SK-N-MC (cell line): ENCODE measurements at regions not wholly inside any gene's neighbourhood (a gene's known extent, or its start where the extent isn't known, plus 50 kb on each side); places are given as distances from the start of the nearest gene placed in this dataset.

Experiments used
- DNase-seq: peaks from one replicate; pipeline ENCODE4 v3.0.0-alpha.2; 2011; ENCODE audit warnings: low read depth, low spot score
- H3K27ac ChIP-seq: fragments of 200-600 bp; sonication (generic); 2 replicates; pipeline ENCODE4 v1.5.1; 2016; ENCODE audit warnings: mixed run types
- H3K36me3 ChIP-seq: fragments of 200-600 bp; sonication (generic); 2 replicates; pipeline ENCODE4 v1.6.1; 2017; ENCODE audit warnings: antibody characterized with exemption, low read length, mixed read lengths; ENCODE audit not compliant: insufficient read depth
- H3K4me3 ChIP-seq: fragments of 200-600 bp; sonication (generic); 2 replicates; pipeline ENCODE4 v1.5.1; 2016
- H3K9ac ChIP-seq: fragments of 200-600 bp; sonication (generic); 2 replicates; pipeline ENCODE4 v1.8.0; 2017; ENCODE audit warnings: mixed run types, mixed read lengths; ENCODE audit not compliant: insufficient read length
- H3K9me3 ChIP-seq: fragments of 200-600 bp; sonication (generic); 2 replicates; pipeline ENCODE4 v1.6.1; 2017; ENCODE audit warnings: low read depth, mild to moderate bottlenecking, antibody characterized with exemption, low read length, moderate library complexity, mixed read lengths
- EZH2 ChIP-seq: fragments of 200-600 bp; sonication (generic); IDR thresholded peaks from one replicate; pipeline ENCODE4 v1.6.1; 2017; ENCODE audit warnings: antibody characterized with exemption
- FOXP2 ChIP-seq: optimal IDR thresholded peaks from 2 replicates; pipeline ENCODE3; 2011; ENCODE audit warnings: mild to moderate bottlenecking, moderate library complexity; ENCODE audit not compliant: insufficient read depth; ENCODE audit errors: extremely low read length, control extremely low read depth
- POLR2AphosphoS5 ChIP-seq: IDR thresholded peaks from 2 replicates; pipeline ENCODE4 v1.6.1; 2012; ENCODE audit warnings: mild to moderate bottlenecking, low read depth, low read length, borderline replicate concordance

DNA sequence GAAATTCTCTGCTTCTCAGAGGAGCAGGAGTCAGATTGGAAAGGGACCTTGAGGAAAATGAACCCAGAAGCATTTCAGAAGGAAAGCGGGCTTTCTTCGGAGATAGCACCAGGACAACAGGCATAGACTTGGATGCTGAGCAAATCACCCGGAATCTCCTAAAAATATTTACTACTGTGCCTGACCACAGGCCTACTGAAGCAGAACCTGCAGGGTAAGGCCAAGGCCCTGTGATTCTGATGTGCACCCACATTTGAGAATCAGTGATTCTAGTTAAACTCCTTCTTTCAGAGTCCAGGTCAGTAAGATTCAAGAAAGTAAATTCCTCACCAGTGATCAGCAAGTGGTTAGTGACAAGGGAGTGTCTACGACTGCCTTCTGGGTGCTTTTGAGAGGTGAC is 307.3 kb upstream of the DUSP10 start:
- Histone ChIP-seq H3K4me3 (no peak overlapping the region), H3K9ac (no peak overlapping the region), H3K27ac (no peak overlapping the region), H3K9me3 (no peaks in the 10 kb centered on the region), H3K36me3 (no peaks in the 10 kb centered on the region)
- TF ChIP-seq POLR2AphosphoS5 (no peak), FOXP2 (no peak)
- no peak for DNase-seq

GRCh38 chr1:222048094-222048595 is 306.3 kb upstream of the DUSP10 start:
- no peak overlapping the region for H3K4me3 ChIP-seq
- TF ChIP-seq EZH2 = no peak
- no peak for TF ChIP-seq FOXP2
- no peak for TF ChIP-seq POLR2AphosphoS5
- H3K36me3 ChIP-seq = no peaks in the 10 kb centered on the region
- no peak overlapping the region for H3K9ac ChIP-seq
- H3K27ac ChIP-seq = no peak overlapping the region
- no peaks in the 10 kb centered on the region for H3K9me3 ChIP-seq
- DNase-seq = no peak

DNA sequence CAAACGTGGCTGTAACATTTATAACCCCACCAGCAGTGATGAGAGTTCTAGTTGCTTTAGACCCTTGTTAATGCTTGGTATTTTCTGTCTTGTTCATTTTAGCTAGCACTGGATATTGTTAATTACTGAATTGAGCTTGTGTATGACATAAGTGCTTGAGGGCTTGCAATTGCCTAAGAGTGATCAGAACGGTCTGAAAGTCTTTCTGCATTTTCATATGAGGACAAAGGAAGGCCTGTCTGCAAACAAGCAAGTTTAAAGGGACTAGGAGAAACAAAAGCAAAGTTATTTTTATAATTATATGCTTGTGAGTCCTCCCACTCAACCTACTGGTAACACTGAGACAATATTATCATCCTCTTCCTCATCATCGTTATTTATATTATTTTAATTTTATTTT is 305.5 kb upstream of the DUSP10 start:
- H3K36me3 ChIP-seq = no peaks in the 10 kb centered on the region
- no peaks in the 10 kb centered on the region for H3K9me3 ChIP-seq
- TF ChIP-seq FOXP2 (no peak), EZH2 (no peak), POLR2AphosphoS5 (no peak)
- no peak overlapping the region for H3K4me3 ChIP-seq
- no peak for DNase-seq
- H3K9ac ChIP-seq = no peak overlapping the region
- H3K27ac ChIP-seq = no peak overlapping the region

DNA sequence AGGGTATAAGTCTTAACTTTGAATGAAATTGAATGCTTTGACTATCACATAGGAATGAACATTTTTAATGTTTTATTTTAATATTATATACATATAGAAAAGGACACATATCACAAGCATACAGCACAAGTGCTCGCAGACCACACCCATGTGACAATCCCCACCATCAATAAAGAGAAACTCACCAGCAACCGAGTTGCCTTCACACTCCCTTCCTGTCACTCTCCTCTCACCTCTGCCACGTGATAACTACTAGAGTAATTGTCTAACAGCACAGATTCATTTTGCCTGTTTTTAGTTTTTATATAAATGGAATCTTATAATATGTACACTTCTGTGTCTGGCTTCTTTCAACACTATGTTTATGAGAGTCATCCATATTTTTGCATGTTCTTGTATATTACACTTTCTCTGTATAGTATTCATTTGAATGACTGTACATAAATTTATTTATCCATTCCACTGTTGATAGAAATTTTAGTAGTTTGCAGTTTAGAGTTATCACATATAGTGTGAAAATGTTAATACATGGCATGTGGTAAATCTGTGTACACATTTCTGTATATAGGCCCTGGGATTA is 304.9 kb upstream of the DUSP10 start:
- no peak for TF ChIP-seq EZH2
- no peak for TF ChIP-seq POLR2AphosphoS5
- TF ChIP-seq FOXP2 = no peak
- no peak overlapping the region for H3K9ac ChIP-seq

GRCh38 chr1:222045786-222046185 is 303.9 kb upstream of the DUSP10 start:
- TF ChIP-seq EZH2 (no peak), POLR2AphosphoS5 (no peak), FOXP2 (no peak)
- no peaks in the 10 kb centered on the region for H3K36me3 ChIP-seq
- DNase-seq = no peak
- H3K9ac ChIP-seq = no peak overlapping the region
- H3K9me3 ChIP-seq = no peaks in the 10 kb centered on the region
- H3K27ac ChIP-seq = no peak overlapping the region
- no peak overlapping the region for H3K4me3 ChIP-seq

More for the DNA sequence above, 304.9 kb upstream of the DUSP10 start:
- no peak overlapping the region for H3K4me3 ChIP-seq
- no peak for DNase-seq
- no peaks in the 10 kb centered on the region for H3K36me3 ChIP-seq
- no peak overlapping the region for H3K27ac ChIP-seq
- H3K9me3 ChIP-seq = no peaks in the 10 kb centered on the region

- TF ChIP-seq FOXP2 (no peak), EZH2 (no peak), POLR2AphosphoS5 (no peak)
- DNase-seq = no peak
- H3K4me3 ChIP-seq = no peak overlapping the region
- no peaks in the 10 kb centered on the region for H3K9me3 ChIP-seq
- H3K36me3 ChIP-seq = no peaks in the 10 kb centered on the region
- H3K27ac ChIP-seq = no peak overlapping the region
- no peak overlapping the region for H3K9ac ChIP-seq
Measured at GRCh38 chr1:222045236-222045635, 303.3 kb upstream of the DUSP10 start.

DNA sequence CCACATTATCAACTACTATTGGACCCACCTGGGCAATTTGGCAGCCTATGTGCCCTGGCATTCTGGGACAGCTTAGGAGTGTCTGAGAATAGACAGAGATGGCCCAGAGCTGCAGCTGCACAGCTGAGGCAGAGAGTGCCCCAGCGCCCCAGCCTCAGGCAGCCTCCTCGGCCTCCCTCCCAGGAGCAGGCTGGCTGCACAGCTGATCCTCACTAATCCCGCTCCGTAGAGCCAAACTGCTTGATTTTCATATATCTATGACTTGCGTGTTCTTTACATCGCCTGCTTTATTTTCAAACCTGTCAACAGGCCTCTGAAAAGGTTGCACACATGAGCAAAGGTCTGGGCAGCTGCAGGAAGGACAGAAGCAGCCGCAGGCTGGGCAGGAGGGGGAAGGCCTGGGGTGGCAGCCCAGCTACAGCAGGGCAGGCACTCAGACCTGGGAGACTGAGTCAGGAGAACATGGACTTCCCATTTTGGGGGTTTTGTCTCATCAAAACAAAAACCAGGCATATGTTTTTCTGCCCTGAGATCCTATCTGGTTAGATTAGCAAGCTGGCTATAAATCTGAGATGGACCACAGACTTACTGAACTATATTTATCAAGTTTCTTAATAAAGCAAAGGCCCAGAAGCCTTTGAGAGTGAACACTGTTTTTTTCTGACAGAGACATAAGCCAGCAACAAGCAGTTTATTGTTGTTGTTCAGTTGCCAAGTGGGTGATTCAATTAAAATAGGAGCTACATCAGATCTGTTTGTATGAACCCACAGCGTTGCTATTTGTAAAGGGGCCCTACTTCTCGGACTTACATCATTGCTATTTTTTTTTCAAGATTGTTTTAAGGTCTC is 301.8 kb upstream of the DUSP10 start:
- no peak for DNase-seq
- Histone ChIP-seq H3K9ac (no peak overlapping the region), H3K4me3 (no peak overlapping the region), H3K9me3 (no peaks in the 10 kb centered on the region), H3K36me3 (no peaks in the 10 kb centered on the region), H3K27ac (no peak overlapping the region)
- no peak for TF ChIP-seq EZH2
- no peak for TF ChIP-seq POLR2AphosphoS5
- no peak for TF ChIP-seq FOXP2

GRCh38 chr1:222042120-222042519 is 300.2 kb upstream of the DUSP10 start:
- Histone ChIP-seq H3K27ac (no peak overlapping the region), H3K4me3 (no peak overlapping the region), H3K36me3 (no peaks in the 10 kb centered on the region), H3K9ac (no peak overlapping the region), H3K9me3 (no peaks in the 10 kb centered on the region)
- DNase-seq = no peak
- no peak for TF ChIP-seq EZH2
- no peak for TF ChIP-seq POLR2AphosphoS5
- TF ChIP-seq FOXP2 = no peak
